H9 (cell line): ENCODE measurements at regions not wholly inside any gene's neighbourhood (a gene's known extent, or its start where the extent isn't known, plus 50 kb on each side); places are given as distances from the start of the nearest gene placed in this dataset.

Experiments
- DNase-seq: peaks from one replicate; pipeline ENCODE4 v3.0.0-alpha.2; 2017
- H2AFZ ChIP-seq: one replicate; pipeline ENCODE4 v1.6.1; 2013; ENCODE audit warnings: mild to moderate bottlenecking, low read length, control low read depth, moderate library complexity
- H2AK5ac ChIP-seq: 2 replicates; pipeline ENCODE4 v1.6.1; 2013; ENCODE audit warnings: low read length, control low read depth, mixed read lengths; ENCODE audit not compliant: insufficient read length
- H2BK120ac ChIP-seq: one replicate; pipeline ENCODE4 v1.6.1; 2013; ENCODE audit warnings: low read depth, mild to moderate bottlenecking, low read length, control low read depth, inconsistent platforms; ENCODE audit not compliant: poor library complexity, severe bottlenecking
- H2BK12ac ChIP-seq: 2 replicates; pipeline ENCODE4 v1.6.1; 2013; ENCODE audit warnings: low read length, control low read depth, mixed read lengths, low read depth; ENCODE audit not compliant: insufficient read length
- H2BK15ac ChIP-seq: 2 replicates; pipeline ENCODE4 v1.6.1; 2013; ENCODE audit warnings: low read depth, low read length, control low read depth
- H2BK20ac ChIP-seq: one replicate; pipeline ENCODE4 v1.6.1; 2013; ENCODE audit warnings: low read depth, mild to moderate bottlenecking, low read length, control low read depth, inconsistent platforms; ENCODE audit not compliant: poor library complexity, severe bottlenecking
- H2BK5ac ChIP-seq: 2 replicates; pipeline ENCODE4 v1.6.1; 2013; ENCODE audit warnings: low read length, control low read depth, mixed read lengths; ENCODE audit not compliant: insufficient read length
- H3K14ac ChIP-seq: 2 replicates; pipeline ENCODE4 v1.6.1; 2013; ENCODE audit warnings: low read length, control low read depth; ENCODE audit not compliant: insufficient read depth
- H3K18ac ChIP-seq: 2 replicates; pipeline ENCODE4 v1.6.1; 2013; ENCODE audit warnings: low read depth, mild to moderate bottlenecking, mixed read lengths, low read length, control low read depth; ENCODE audit not compliant: insufficient read length
- H3K23ac ChIP-seq: 2 replicates; pipeline ENCODE4 v1.6.1; 2013; ENCODE audit warnings: low read length, control low read depth, mixed read lengths, low read depth; ENCODE audit not compliant: insufficient read length
- H3K23me2 ChIP-seq: 2 replicates; pipeline ENCODE4 v1.6.1; 2013; ENCODE audit warnings: low read depth, mild to moderate bottlenecking, mixed read lengths, low read length, control low read depth; ENCODE audit not compliant: insufficient read length, poor library complexity, severe bottlenecking
- H3K27ac ChIP-seq: 2 replicates; pipeline ENCODE4 v1.5.1; 2013; ENCODE audit warnings: low read length, control low read depth, mixed read lengths, low read depth; ENCODE audit not compliant: insufficient read length
- H3K27me3 ChIP-seq: 2 replicates; pipeline ENCODE4 v1.6.1; 2013; ENCODE audit warnings: low read length, control low read depth, inconsistent platforms; ENCODE audit not compliant: insufficient read depth
- H3K4ac ChIP-seq: 2 replicates; pipeline ENCODE4 v1.6.1; 2013; ENCODE audit warnings: low read depth, mild to moderate bottlenecking, control low read depth, inconsistent platforms, low read length, moderate library complexity
- H3K4me1 ChIP-seq: 2 replicates; pipeline ENCODE4 v1.6.1; 2013; ENCODE audit warnings: low read length, control low read depth, inconsistent platforms; ENCODE audit not compliant: insufficient read depth
- H3K4me2 ChIP-seq: 2 replicates; pipeline ENCODE4 v1.6.1; 2013; ENCODE audit warnings: low read length, control low read depth, mixed read lengths; ENCODE audit not compliant: insufficient read length, insufficient read depth
- H3K56ac ChIP-seq: 2 replicates; pipeline ENCODE4 v1.6.1; 2013; ENCODE audit warnings: low read depth, mild to moderate bottlenecking, mixed read lengths, low read length, control low read depth; ENCODE audit not compliant: insufficient read length
- H3K79me1 ChIP-seq: 2 replicates; pipeline ENCODE4 v1.6.1; 2013; ENCODE audit warnings: low read depth, mild to moderate bottlenecking, moderate library complexity, low read length, control low read depth, inconsistent platforms; ENCODE audit not compliant: insufficient read depth, poor library complexity, severe bottlenecking
- H3K79me2 ChIP-seq: 2 replicates; pipeline ENCODE4 v1.6.1; 2013; ENCODE audit warnings: low read length, control low read depth, inconsistent platforms; ENCODE audit not compliant: insufficient read depth
- H3K9ac ChIP-seq: 2 replicates; pipeline ENCODE4 v1.6.1; 2013; ENCODE audit warnings: low read length, control low read depth, mixed read lengths; ENCODE audit not compliant: insufficient read length; ENCODE audit errors: extremely low read depth
- H3K9me3 ChIP-seq: one replicate; pipeline ENCODE4 v1.6.1; 2013; ENCODE audit warnings: low read depth, low read length, inconsistent platforms; ENCODE audit not compliant: control insufficient read depth
- H3T11ph ChIP-seq: one replicate; pipeline ENCODE4 v1.6.1; 2013; ENCODE audit warnings: mild to moderate bottlenecking, low read length, control low read depth, inconsistent platforms
- H4K20me1 ChIP-seq: one replicate; pipeline ENCODE4 v1.6.1; 2013; ENCODE audit not compliant: control insufficient read depth, insufficient read length, insufficient read depth
- H4K5ac ChIP-seq: 2 replicates; pipeline ENCODE4 v1.6.1; 2013; ENCODE audit warnings: low read depth, mild to moderate bottlenecking, mixed read lengths, low read length, control low read depth; ENCODE audit not compliant: insufficient read length
- H4K8ac ChIP-seq: replicated peaks from 2 replicates; pipeline ENCODE4 v1.6.1; 2013; ENCODE audit warnings: low read length, control low read depth, mixed read lengths, low read depth; ENCODE audit not compliant: insufficient read length
- H4K91ac ChIP-seq: 2 replicates; pipeline ENCODE4 v1.6.1; 2013; ENCODE audit warnings: low read depth, mild to moderate bottlenecking, moderate library complexity, mixed read lengths, low read length, control low read depth; ENCODE audit not compliant: insufficient read length
- H3K27ac Mint-ChIP-seq, 3 experiments: 2 replicates in 2 of 3; 3 replicates in 1 of 3; pipeline ENCODE4 v1.8.0; 2020 to 2021; ENCODE audit warnings: mixed read lengths in 3 of 3, mild to moderate bottlenecking in 1 of 3, moderate library complexity in 1 of 3
- H3K27me3 Mint-ChIP-seq: 2 replicates; pipeline ENCODE4 v1.8.0; 2021; ENCODE audit warnings: low read depth, mild to moderate bottlenecking, moderate library complexity, mixed read lengths
- H3K36me3 Mint-ChIP-seq, 3 experiments: 2 replicates in 2 of 3; 3 replicates in 1 of 3; pipeline ENCODE4 v1.8.0; 2020 to 2021; ENCODE audit warnings: low read depth in 3 of 3, mixed read lengths in 3 of 3; ENCODE audit not compliant: insufficient read depth in 1 of 3
- H3K4me1 Mint-ChIP-seq, 2 experiments: 2 replicates each; pipeline ENCODE4 v1.8.0; 2020; ENCODE audit warnings: mixed read lengths in 2 of 2
- H3K4me3 Mint-ChIP-seq, 2 experiments: 2 replicates in 1 of 2; 3 replicates in 1 of 2; pipeline ENCODE4 v1.8.0; 2020 to 2021; ENCODE audit warnings: mild to moderate bottlenecking in 2 of 2, mixed read lengths in 2 of 2, moderate library complexity in 1 of 2
- H3K9me3 Mint-ChIP-seq, 2 experiments: 2 replicates in 1 of 2; 3 replicates in 1 of 2; pipeline ENCODE4 v1.8.0; 2020; ENCODE audit warnings: mild to moderate bottlenecking in 2 of 2, mixed read lengths in 2 of 2, moderate library complexity in 1 of 2
- WGBS: extraction: QIAGEN DNeasy Blood & Tissue Kit; methylation state at CpG from one replicate; pipeline ENCODE4 v1.1.7; 2013; ENCODE audit warnings: missing lambda C conversion rate, low lambda C conversion rate, mixed read lengths; ENCODE audit not compliant: insufficient read length; ENCODE audit errors: extremely low coverage; 5-methylcytosine and 5-hydroxymethylcytosine counted together
- TF ChIP-seq, protein P1 (sequence below): fragments of 200-600 bp; sonication (generic); conservative IDR thresholded peaks from 3 replicates; pipeline ENCODE4 v1.8.0; 2021; ENCODE audit warnings: antibody characterized with exemption, mild to moderate bottlenecking

DNA sequence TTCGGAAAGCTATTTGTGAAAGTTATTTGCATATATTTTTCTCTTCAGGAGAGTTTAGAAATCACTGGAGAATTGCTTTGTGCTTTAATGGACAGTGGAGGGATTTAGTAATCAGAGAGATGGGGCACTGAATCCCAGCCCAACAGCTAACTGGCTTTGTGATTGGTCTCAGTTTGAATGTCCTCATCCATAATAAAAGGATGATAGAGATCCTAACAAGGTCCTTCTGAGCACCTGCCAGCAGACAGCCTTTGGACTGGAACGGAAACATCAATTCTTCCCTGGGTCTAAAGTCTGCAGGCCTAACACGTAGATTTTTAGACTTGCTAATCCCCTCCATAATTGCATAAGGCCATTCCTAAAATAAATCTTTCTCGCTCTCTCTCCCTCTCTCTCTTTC is 112.0 kb upstream of the ADAMTS5 start:
- no peak overlapping the region for H3K27ac Mint-ChIP-seq
- no peaks in the 10 kb centered on the region for H3K4me1 ChIP-seq

More for the DNA sequence above, 112.0 kb upstream of the ADAMTS5 start:
- Mint-ChIP-seq H3K27me3 (no peaks in the 10 kb centered on the region), H3K9me3 (peaks cover 0 to 3% of the 10 kb centered on the region in 2 experiments; a peak in 1 of 5 replicates), H3K4me1 (peaks cover 8 to 11% of the 10 kb centered on the region in 2 experiments), H3K4me3 (no peak overlapping the region), H3K36me3 (no peaks in the 10 kb centered on the region; a peak in 1 of 7 replicates)
- no peak overlapping the region for H2BK20ac ChIP-seq
- H3K23ac ChIP-seq, result no peak overlapping the region
- H4K5ac ChIP-seq, result no peak overlapping the region
- no peak overlapping the region for H3T11ph ChIP-seq
- H2AFZ ChIP-seq, result no peak overlapping the region
- H4K91ac ChIP-seq, result no peak overlapping the region
- H3K27ac ChIP-seq, result no peak overlapping the region
- no peak for DNase-seq
- H3K56ac ChIP-seq, result no peak overlapping the region
- no peaks in the 10 kb centered on the region for H3K27me3 ChIP-seq
- H3K23me2 ChIP-seq, result no peaks in the 10 kb centered on the region
- no CpG with 5 or more reads among the region's 4 CpGs for WGBS
- H4K8ac ChIP-seq, result no peak overlapping the region
- no peak overlapping the region for H2BK12ac ChIP-seq
- no peaks in the 10 kb centered on the region for H3K79me2 ChIP-seq
- TF ChIP-seq, protein P1, sequence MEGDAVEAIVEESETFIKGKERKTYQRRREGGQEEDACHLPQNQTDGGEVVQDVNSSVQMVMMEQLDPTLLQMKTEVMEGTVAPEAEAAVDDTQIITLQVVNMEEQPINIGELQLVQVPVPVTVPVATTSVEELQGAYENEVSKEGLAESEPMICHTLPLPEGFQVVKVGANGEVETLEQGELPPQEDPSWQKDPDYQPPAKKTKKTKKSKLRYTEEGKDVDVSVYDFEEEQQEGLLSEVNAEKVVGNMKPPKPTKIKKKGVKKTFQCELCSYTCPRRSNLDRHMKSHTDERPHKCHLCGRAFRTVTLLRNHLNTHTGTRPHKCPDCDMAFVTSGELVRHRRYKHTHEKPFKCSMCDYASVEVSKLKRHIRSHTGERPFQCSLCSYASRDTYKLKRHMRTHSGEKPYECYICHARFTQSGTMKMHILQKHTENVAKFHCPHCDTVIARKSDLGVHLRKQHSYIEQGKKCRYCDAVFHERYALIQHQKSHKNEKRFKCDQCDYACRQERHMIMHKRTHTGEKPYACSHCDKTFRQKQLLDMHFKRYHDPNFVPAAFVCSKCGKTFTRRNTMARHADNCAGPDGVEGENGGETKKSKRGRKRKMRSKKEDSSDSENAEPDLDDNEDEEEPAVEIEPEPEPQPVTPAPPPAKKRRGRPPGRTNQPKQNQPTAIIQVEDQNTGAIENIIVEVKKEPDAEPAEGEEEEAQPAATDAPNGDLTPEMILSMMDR, result no peak
- no peaks in the 10 kb centered on the region for H3K9me3 ChIP-seq
- H2BK120ac ChIP-seq, result no peak overlapping the region
- no peak overlapping the region for H2BK5ac ChIP-seq
- H3K4me2 ChIP-seq, result no peak overlapping the region
- H3K79me1 ChIP-seq, result no peaks in the 10 kb centered on the region
- no peak overlapping the region for H3K18ac ChIP-seq
- H4K20me1 ChIP-seq, result no peaks in the 10 kb centered on the region
- H3K4ac ChIP-seq, result no peak overlapping the region
- H3K14ac ChIP-seq, result no peak overlapping the region
- no peak overlapping the region for H2BK15ac ChIP-seq
- no peak overlapping the region for H2AK5ac ChIP-seq
- no peak overlapping the region for H3K9ac ChIP-seq
